LNCAP (cell line): ENCODE measurements at regions not wholly inside any gene's neighbourhood (a gene's known extent, or its start where the extent isn't known, plus 50 kb on each side); places are given as distances from the start of the nearest gene placed in this dataset.

Source experiments
- CTCF ChIP-seq: fragments of 450-650 bp; IDR thresholded peaks from 2 replicates; pipeline ENCODE4 v1.5.1; 2017; ENCODE audit warnings: mild to moderate bottlenecking

DNA sequence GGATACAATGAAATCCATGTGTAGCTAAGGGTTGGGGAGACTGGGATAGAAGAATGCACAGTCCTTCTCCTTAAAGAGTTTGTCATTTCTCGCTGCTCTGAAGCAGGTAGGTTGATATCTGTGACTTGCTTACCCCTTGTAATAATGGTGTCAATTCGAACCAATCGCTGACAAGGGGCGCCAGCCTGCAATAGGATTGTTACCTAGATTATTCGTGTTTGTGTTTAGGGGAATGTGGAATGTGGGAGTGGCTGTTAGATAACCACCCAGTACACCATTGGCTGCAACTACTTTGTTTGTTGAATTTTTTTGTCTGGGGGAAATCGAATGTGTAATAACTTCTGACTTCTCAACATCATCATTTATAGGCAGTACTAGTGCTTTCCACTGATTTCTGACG lies 141.6 kb downstream of the LARP7 start:
- no peak for TF ChIP-seq CTCF

DNA sequence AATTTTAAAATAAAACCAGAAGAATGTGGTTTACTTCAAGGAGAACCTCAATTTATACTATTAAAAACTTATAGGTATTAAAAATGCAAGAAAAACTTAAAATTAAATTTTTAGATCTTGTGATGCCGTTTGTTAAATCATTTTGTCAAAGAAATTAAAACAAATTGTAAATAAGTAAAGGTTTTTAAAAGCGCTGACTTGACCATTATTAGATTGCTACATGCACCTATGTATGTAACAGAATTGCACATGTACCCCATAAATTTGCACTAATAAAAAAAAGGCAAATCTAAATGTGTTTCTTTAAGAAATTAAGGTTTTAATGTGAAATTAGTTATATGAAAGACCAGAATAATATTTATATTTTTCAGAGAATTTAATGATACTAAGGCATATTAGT lies 156.1 kb downstream of the LARP7 start:
- TF ChIP-seq CTCF = no peak

GRCh38 chr4:112800001-112800400 lies 163.1 kb downstream of the LARP7 start:
- TF ChIP-seq CTCF = no peak

- TF ChIP-seq CTCF = no peak
These were observed 164.4 kb downstream of the LARP7 start for GRCh38 chr4:112801341-112801740.

DNA sequence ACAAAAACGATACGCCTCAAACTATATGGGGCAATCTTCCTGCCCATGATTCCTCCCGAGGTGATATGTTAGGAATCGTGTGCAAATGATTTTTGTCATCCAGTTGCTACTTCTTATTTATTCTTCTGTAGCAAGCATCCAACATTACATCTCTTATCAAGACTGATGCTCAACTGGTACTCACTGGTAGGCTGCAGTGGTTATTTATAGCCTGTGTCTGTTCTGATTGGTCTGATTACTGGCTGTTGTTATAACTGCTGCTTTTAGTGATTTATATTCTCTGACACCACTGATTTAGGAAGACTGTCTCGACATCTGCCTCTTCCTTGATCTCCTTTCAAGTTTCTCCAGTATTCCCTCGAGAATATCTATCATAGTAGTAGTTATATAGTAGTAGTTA lies 165.8 kb downstream of the LARP7 start:
- TF ChIP-seq CTCF = no peak

DNA sequence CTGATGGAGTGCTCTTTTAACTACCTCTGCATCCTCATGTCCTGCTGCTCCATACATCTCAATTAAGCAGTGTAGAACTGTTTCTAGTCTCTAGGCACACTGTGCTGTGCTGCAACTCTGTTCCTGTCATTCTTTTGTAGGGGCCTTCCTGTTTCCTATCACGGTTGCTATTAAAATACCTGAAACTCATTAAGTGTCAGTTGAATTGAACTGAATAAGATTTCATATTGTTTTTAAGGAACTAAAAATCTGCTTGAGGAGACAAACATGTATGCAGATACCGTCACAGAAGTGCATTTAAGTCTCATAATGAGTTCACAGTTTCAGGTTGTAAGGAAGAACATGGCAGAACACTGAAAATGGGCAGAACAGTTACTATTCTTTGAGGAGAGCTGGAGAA lies 170.1 kb downstream of the LARP7 start:
- TF ChIP-seq CTCF = no peak

GRCh38 chr4:112808001-112808400 lies 171.1 kb downstream of the LARP7 start:
- TF ChIP-seq CTCF = no peak

- TF ChIP-seq CTCF = no peak
These were observed 176.8 kb downstream of the LARP7 start for GRCh38 chr4:112813790-112814189.
